Breast epithelium (tissue), 3 donors: ENCODE measurements at regions not wholly inside any gene's neighbourhood (a gene's known extent, or its start where the extent isn't known, plus 50 kb on each side); places are given as distances from the start of the nearest gene placed in this dataset.

Source experiments
- POLR2A ChIP-seq: fragments of 450-650 bp; IDR thresholded peaks from one replicate; pipeline ENCODE4 v1.6.1; 2016; ENCODE audit warnings: antibody characterized with exemption, mild to moderate bottlenecking, moderate library complexity
- POLR2AphosphoS5 ChIP-seq, 3 donors: sonication (generic); formaldehyde crosslinking; IDR thresholded peaks; one replicate each; pipeline ENCODE4 v1.6.1; 2017; ENCODE audit warnings: antibody characterized with exemption in 3 of 3
- TF ChIP-seq, protein P1 (sequence below), 3 donors: fragments of 450-650 bp; IDR thresholded peaks; one replicate each; pipeline ENCODE4 v1.5.1; 2016 to 2017; ENCODE audit warnings: antibody characterized with exemption in 3 of 3, mild to moderate bottlenecking in 3 of 3, moderate library complexity in 3 of 3

DNA sequence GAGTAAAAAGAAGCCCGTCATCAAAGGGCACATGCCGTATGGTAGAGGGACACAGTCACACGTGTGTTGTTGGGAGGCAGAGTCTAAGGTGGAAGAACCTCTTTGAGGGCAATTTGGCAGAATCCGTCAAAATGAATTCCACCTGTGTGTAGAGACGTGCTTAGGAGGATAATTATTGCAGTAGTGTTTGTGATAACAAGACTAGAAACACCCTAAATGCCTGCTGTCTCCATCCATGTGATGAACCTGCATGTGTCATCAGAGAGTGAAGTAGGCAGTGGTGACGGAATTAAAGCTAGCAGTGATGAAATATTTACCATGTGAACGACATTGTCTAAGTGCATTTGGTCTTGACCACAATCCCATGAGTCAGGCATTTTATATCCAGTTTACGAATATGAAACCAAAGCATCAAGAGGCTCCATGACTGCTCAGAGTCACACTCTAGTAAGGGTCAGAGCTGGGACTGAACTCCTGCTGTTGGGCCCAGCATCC is 61.3 kb upstream of the ADORA2B start:
- TF ChIP-seq, protein P1, sequence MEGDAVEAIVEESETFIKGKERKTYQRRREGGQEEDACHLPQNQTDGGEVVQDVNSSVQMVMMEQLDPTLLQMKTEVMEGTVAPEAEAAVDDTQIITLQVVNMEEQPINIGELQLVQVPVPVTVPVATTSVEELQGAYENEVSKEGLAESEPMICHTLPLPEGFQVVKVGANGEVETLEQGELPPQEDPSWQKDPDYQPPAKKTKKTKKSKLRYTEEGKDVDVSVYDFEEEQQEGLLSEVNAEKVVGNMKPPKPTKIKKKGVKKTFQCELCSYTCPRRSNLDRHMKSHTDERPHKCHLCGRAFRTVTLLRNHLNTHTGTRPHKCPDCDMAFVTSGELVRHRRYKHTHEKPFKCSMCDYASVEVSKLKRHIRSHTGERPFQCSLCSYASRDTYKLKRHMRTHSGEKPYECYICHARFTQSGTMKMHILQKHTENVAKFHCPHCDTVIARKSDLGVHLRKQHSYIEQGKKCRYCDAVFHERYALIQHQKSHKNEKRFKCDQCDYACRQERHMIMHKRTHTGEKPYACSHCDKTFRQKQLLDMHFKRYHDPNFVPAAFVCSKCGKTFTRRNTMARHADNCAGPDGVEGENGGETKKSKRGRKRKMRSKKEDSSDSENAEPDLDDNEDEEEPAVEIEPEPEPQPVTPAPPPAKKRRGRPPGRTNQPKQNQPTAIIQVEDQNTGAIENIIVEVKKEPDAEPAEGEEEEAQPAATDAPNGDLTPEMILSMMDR (IDR thresholded peaks at IDR 0.05): no peak
- TF ChIP-seq POLR2A (no peak), POLR2AphosphoS5 (IDR thresholded peaks at IDR 0.05) (no peak)
